HCT116 (cell line): ENCODE measurements at regions not wholly inside any gene's neighbourhood (a gene's known extent, or its start where the extent isn't known, plus 50 kb on each side); places are given as distances from the start of the nearest gene placed in this dataset.

Experiments used
- ATAC-seq: fragments of 200-7000 bp; cut with Tn5 transposase; 2 replicates; pipeline ENCODE4 v1.9.1; 2020; ENCODE audit warnings: mild to moderate bottlenecking, moderate library complexity
- BruUV-seq: library from RNA; stranded (reverse); fragments of 400-500 nt; replicated peaks from 2 replicates; lab custom pipeline; 2021; lab: Mats Ljungman, UMichigan
- CTCF ChIA-PET: fragments of 300-600 bp; sonication (Branson Sonifier 250); formaldehyde crosslinking; loops from one replicate; lab custom pipeline; 2021; ENCODE audit warnings: antibody characterized with exemption; lab: Charles Lee
- POLR2A ChIA-PET: fragments of 300-600, 350-600 bp; sonication (Branson Sonifier 250); formaldehyde crosslinking; loops from one replicate; lab custom pipeline; 2021; ENCODE audit warnings: antibody characterized with exemption; lab: Charles Lee
- RAD21 ChIA-PET, 2 experiments: fragments of 300-600 bp; sonication (Branson Sonifier 250); formaldehyde crosslinking; loops; one replicate each; lab custom pipeline; 2023; ENCODE audit warnings: low total read pairs in 2 of 2; ENCODE audit not compliant: uncharacterized antibody in 2 of 2, unreplicated experiment in 2 of 2, low non-redundant PET in 1 of 2; lab: Charles Lee
- DNase-seq: peaks from one replicate; pipeline ENCODE4 v3.0.0-alpha.2; 2010; ENCODE audit warnings: low read depth, low spot score
- H2AFZ ChIP-seq: fragments of 200-600 bp; shearing (Covaris generic), sonication (generic); 2 replicates; pipeline ENCODE4 v1.6.1; 2017; ENCODE audit warnings: low read depth, mixed run types, mixed read lengths, antibody characterized with exemption, low read length; ENCODE audit not compliant: poor library complexity, severe bottlenecking
- H3K27ac ChIP-seq: 2 replicates; pipeline ENCODE4 v1.5.1; 2012; ENCODE audit warnings: low read depth, low read length
- H3K27me3 ChIP-seq: fragments of 200-600 bp; sonication (generic); 2 replicates; pipeline ENCODE4 v1.6.1; 2016; ENCODE audit warnings: mixed run types, low read length, mixed read lengths; ENCODE audit not compliant: insufficient read depth
- H3K36me3 ChIP-seq, 2 experiments: fragments of 200-500 bp in 1 of 2; fragments of 200-600 bp in 1 of 2; sonication (Bioruptor generic) in 1 of 2; sonication (generic) in 1 of 2; 2 replicates each; pipeline versions ENCODE4 v1.5.1 to v1.6.1; 2014 to 2016; ENCODE audit warnings: low read length in 2 of 2, inconsistent platforms in 1 of 2, mixed read lengths in 1 of 2, mixed run types in 1 of 2; ENCODE audit not compliant: insufficient read depth in 2 of 2, control insufficient read depth in 1 of 2
- H3K4me1 ChIP-seq, 2 experiments: fragments of 200-600 bp in 1 of 2; sonication (generic) in 1 of 2; 2 replicates each; pipeline versions ENCODE4 v1.5.1 to v1.6.1; 2012 to 2017; ENCODE audit warnings: low read length in 2 of 2, inconsistent platforms in 1 of 2, mild to moderate bottlenecking in 1 of 2, mixed read lengths in 1 of 2, mixed run types in 1 of 2, moderate library complexity in 1 of 2; ENCODE audit not compliant: insufficient read depth in 2 of 2, control insufficient read depth in 1 of 2
- H3K4me2 ChIP-seq: fragments of 200-600 bp; sonication (generic); 2 replicates; pipeline ENCODE4 v1.6.1; 2017; ENCODE audit warnings: mixed run types, low read length, mixed read lengths
- H3K4me3 ChIP-seq, 2 experiments: fragments of 200-600 bp in 1 of 2; sonication (generic) in 1 of 2; replicated peaks in 1 of 2; 2 replicates each; pipeline ENCODE4 v1.5.1; 2011 to 2016; ENCODE audit warnings: low read length in 2 of 2, control low read depth in 1 of 2, low read depth in 1 of 2, mild to moderate bottlenecking in 1 of 2, mixed read lengths in 1 of 2, mixed run types in 1 of 2
- H3K79me2 ChIP-seq: fragments of 200-600 bp; sonication (generic); 2 replicates; pipeline ENCODE4 v1.6.1; 2017; ENCODE audit warnings: mild to moderate bottlenecking, mixed run types, low read length, moderate library complexity, mixed read lengths; ENCODE audit not compliant: insufficient read depth
- H3K9ac ChIP-seq: fragments of 200-600 bp; sonication (generic); 2 replicates; pipeline ENCODE4 v1.6.1; 2016; ENCODE audit warnings: low read length, mixed read lengths
- H3K9me2 ChIP-seq: fragments of 200-600 bp; sonication (generic), shearing (Covaris generic); 2 replicates; pipeline ENCODE4 v1.6.1; 2017; ENCODE audit warnings: mixed run types, mild to moderate bottlenecking, moderate library complexity; ENCODE audit not compliant: insufficient read depth
- H3K9me3 ChIP-seq, 2 experiments: fragments of 200-500 bp in 1 of 2; fragments of 200-600 bp in 1 of 2; sonication (Bioruptor generic) in 1 of 2; sonication (generic) in 1 of 2; 2 replicates each; pipeline ENCODE4 v1.6.1; 2014 to 2017; ENCODE audit warnings: low read length in 2 of 2, mixed read lengths in 2 of 2, inconsistent platforms in 1 of 2, low read depth in 1 of 2, mild to moderate bottlenecking in 1 of 2, mixed run types in 1 of 2, moderate library complexity in 1 of 2; ENCODE audit not compliant: control insufficient read depth in 1 of 2, insufficient read depth in 1 of 2
- H4K20me1 ChIP-seq: fragments of 200-600 bp; sonication (generic), shearing (Covaris generic); 2 replicates; pipeline ENCODE4 v1.6.1; 2017; ENCODE audit warnings: mixed run types, mild to moderate bottlenecking, moderate library complexity; ENCODE audit not compliant: insufficient read depth
- ATF3 ChIP-seq: IDR thresholded peaks from 2 replicates; pipeline ENCODE4 v1.6.1; 2012
- CEBPB ChIP-seq: IDR thresholded peaks from 2 replicates; pipeline ENCODE4 v1.6.1; 2012; ENCODE audit warnings: low read depth
- CTCF ChIP-seq, 3 experiments: fragments of 200-600 bp in 1 of 3; sonication (generic) in 1 of 3; IDR thresholded peaks in 2 of 3; conservative IDR thresholded peaks in 1 of 3; 2 replicates each; pipeline ENCODE4 v1.5.1; 2012 to 2017; ENCODE audit warnings: low read depth in 2 of 3, low read length in 2 of 3, antibody characterized with exemption in 1 of 3, borderline replicate concordance in 1 of 3, control low read depth in 1 of 3, mild to moderate bottlenecking in 1 of 3, mixed read lengths in 1 of 3, mixed run types in 1 of 3, moderate library complexity in 1 of 3; ENCODE audit not compliant: insufficient read depth in 1 of 3
- ELF1 ChIP-seq: IDR thresholded peaks from 2 replicates; pipeline ENCODE4 v1.6.1; 2012; ENCODE audit warnings: low read depth, borderline replicate concordance
- EZH2 ChIP-seq: fragments of 200-600 bp; sonication (generic); IDR thresholded peaks from 2 replicates; pipeline ENCODE4 v1.6.1; 2017; ENCODE audit warnings: antibody characterized with exemption, mixed run types
- EZH2phosphoT487 ChIP-seq: fragments of 200-600 bp; IDR thresholded peaks from 2 replicates; pipeline ENCODE4 v1.6.1; 2018; ENCODE audit warnings: antibody characterized with exemption, borderline replicate concordance
- FOSL1 ChIP-seq: IDR thresholded peaks from 2 replicates; pipeline ENCODE4 v1.6.1; 2012; ENCODE audit warnings: low read depth
- JUND ChIP-seq: IDR thresholded peaks from 2 replicates; pipeline ENCODE4 v1.6.1; 2012
- MAX ChIP-seq: IDR thresholded peaks from 2 replicates; pipeline ENCODE4 v1.6.1; 2012
- POLR2A ChIP-seq: IDR thresholded peaks from 2 replicates; pipeline ENCODE4 v1.7.0; 2011; ENCODE audit warnings: borderline replicate concordance; ENCODE audit not compliant: insufficient read depth, insufficient read length; ENCODE audit errors: extremely low read depth
- RAD21 ChIP-seq: IDR thresholded peaks from 2 replicates; pipeline ENCODE4 v1.6.1; 2012; ENCODE audit warnings: low read depth, mild to moderate bottlenecking
- REST ChIP-seq: IDR thresholded peaks from 2 replicates; pipeline ENCODE4 v1.6.1; 2012; ENCODE audit warnings: low read depth
- SIN3A ChIP-seq: IDR thresholded peaks from 2 replicates; pipeline ENCODE4 v1.6.1; 2012; ENCODE audit warnings: low read depth
- SP1 ChIP-seq: IDR thresholded peaks from 2 replicates; pipeline ENCODE4 v1.6.1; 2012; ENCODE audit warnings: low read depth
- YY1 ChIP-seq: IDR thresholded peaks from 2 replicates; pipeline ENCODE4 v1.6.1; 2011; ENCODE audit warnings: low read length, low read depth, moderate library complexity, mild to moderate bottlenecking; ENCODE audit not compliant: insufficient replicate concordance; ENCODE audit errors: extremely low read depth
- ZBTB33 ChIP-seq: IDR thresholded peaks from 2 replicates; pipeline ENCODE4 v1.6.1; 2011; ENCODE audit warnings: mild to moderate bottlenecking, low read length, moderate library complexity; ENCODE audit not compliant: insufficient replicate concordance; ENCODE audit errors: extremely low read depth
- ZFX ChIP-seq: fragments of 450-650 bp; IDR thresholded peaks from 2 replicates; pipeline ENCODE4 v1.6.1; 2017
- intact Hi-C: fragments of 100-400 bp; cut with micrococcal nuclease; formaldehyde crosslinking; loops from 2 replicates; pipeline ENCODE4 v1.10.0; 2022

GRCh38 chr18:38481576-38481975, 916.0 kb upstream of the CELF4 start:
- no peak for ATAC-seq
- Histone ChIP-seq H3K9me2 (no peaks in the 10 kb centered on the region), H3K9ac (no peak overlapping the region), H3K79me2 (no peaks in the 10 kb centered on the region), H3K27me3 (no peaks in the 10 kb centered on the region)
- BruUV-seq: no TSS peak
- POLR2A ChIA-PET: no interaction called here
- no peak for DNase-seq
- TF ChIP-seq CEBPB (no peak), ELF1 (no peak), CTCF (IDR thresholded peaks at IDR 0.05 in 2 of 3, conservative IDR thresholded peaks at IDR 0.05 in 1 of 3; ENCODE audit: borderline replicate concordance in 1 of 3, insufficient read depth in 1 of 3, low read depth in 2 of 3, low read length in 2 of 3) (no peak), ATF3 (no peak), JUND (no peak), ZBTB33 (no peak), RAD21 (no peak), FOSL1 (no peak), EZH2phosphoT487 (no peak), MAX (no peak), SP1 (no peak), SIN3A (no peak), POLR2A (no peak), YY1 (no peak), ZFX (no peak), EZH2 (no peak), REST (no peak)
- TF ChIP-seq, all 23 proteins: peak for 0
- intact Hi-C loops: no loop called here
- Histone ChIP-seq H4K20me1 (no peaks in the 10 kb centered on the region), H3K4me3 (no peak overlapping the region), H3K36me3 (no peaks in the 10 kb centered on the region), H2AFZ (no peak overlapping the region), H3K4me2 (no peak overlapping the region), H3K4me1 (no peaks in the 10 kb centered on the region), H3K27ac (no peak overlapping the region), H3K9me3 (peaks cover 0 to 10% of the 10 kb centered on the region in 2 experiments; a peak in 2 of 4 replicates)
- ChIA-PET CTCF (no interaction called here), RAD21 (no interaction called here)
